Hematopoietic multipotent progenitor cell treated with erythropoietin and hydrocortisone succinate and interleukin-3 and kit ligand, for 6 days (in vitro differentiated cells): ENCODE measurements at regions not wholly inside any gene's neighbourhood (a gene's known extent, or its start where the extent isn't known, plus 50 kb on each side); places are given as distances from the start of the nearest gene placed in this dataset.
"Not testable (repeated sequence)": the region's sequence is repeated elsewhere in the genome, so short reads cannot be mapped to it uniquely, and the experiment has no call there.

Experiments used
- DNase-seq: peaks from one replicate; pipeline ENCODE4 v3.0.0-alpha.2; 2015

DNA sequence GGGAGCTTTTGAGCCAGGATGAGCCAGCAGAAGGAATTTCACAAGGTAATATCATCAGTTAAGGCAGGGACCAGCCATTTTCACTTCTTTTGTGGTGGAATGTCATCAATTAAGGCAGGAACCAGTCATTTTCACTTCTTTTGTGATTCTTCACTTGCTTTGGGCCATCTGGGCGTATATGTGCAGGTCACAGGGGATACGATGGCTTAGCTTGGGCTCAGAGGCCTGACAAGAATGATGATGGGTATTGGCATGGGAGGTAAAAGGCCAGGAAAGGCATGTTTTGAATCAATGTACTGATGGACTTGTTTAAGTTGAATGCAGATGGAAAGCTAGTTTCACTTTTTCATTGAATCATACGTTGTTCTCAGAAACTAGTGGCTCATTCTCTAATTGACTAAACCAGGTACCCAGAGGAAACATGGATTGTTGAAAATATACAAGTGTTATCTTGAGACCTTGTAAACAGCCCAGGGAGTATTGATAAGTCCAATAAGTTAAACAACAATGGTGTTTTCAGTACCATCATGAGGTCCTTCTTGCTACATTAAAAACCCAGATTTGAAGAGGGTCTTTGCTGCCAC lies 1672.5 kb upstream of the DDX18 start:
- DNase-seq = no peak

DNA sequence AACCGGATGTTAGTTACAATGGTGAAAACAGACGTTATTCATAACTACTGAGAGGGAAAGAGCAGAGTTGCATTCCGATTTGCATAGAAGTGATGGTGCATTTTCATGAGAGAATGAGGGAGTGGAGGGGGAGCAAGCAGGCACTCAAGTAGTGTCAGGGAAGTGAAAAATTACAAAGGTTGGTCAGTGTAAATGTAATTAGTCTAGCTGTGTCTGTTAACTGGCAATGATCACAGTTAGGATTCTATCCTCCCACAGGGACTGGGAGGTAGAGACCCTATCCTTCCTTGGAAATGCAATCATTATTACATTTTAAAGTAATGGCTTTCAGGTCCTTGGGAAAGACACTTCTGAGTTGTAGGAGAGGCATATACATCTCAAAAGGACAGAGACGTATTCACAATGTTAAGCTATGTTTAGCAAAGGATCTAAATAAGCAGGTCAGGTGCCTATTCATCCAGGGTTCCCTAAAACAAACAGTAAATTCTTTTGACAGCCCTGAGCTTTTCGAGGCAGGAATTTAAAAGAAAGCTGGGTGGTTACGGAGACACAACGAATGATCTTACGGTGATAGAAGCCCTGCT lies 1671.8 kb upstream of the DDX18 start:
- no peak for DNase-seq

DNA sequence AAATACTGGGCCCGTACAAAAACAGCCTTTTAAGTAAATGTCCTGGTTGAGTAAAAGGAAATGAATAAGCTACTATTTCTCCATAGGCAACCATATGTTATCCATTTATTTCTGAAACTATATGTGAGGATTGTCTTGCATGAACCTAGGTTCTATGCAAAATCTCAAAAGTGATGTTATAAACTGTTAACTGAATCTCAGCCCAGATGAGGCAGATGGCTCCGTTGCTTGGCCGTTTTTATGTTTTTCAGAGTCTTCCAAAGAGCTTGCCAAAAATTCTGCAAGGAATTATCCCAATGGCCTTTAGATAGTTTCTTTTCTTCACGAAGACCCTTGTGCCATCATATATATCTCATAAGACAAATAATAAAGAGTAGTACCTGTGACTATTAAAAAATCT lies 1669.5 kb upstream of the DDX18 start:
- DNase-seq = no peak

DNA sequence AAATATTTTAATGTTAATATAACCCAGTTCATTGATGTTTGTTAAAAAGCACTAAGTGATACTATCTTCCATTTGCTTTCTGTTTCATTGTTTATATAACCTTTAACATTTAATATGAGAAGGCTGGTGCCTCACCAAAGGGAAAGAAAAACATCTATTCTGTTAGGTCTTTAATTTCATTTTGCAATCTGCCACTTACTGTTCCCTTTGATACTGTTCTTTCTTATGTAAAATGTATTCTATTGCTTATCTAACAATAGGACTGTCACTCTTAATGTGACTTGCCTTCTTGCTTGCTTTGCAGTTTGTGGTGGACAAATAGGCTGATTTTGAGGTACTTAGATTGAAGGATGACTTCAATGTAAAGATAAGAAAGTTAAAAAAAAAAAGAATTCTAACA lies 1666.1 kb upstream of the DDX18 start:
- DNase-seq = no peak

DNA sequence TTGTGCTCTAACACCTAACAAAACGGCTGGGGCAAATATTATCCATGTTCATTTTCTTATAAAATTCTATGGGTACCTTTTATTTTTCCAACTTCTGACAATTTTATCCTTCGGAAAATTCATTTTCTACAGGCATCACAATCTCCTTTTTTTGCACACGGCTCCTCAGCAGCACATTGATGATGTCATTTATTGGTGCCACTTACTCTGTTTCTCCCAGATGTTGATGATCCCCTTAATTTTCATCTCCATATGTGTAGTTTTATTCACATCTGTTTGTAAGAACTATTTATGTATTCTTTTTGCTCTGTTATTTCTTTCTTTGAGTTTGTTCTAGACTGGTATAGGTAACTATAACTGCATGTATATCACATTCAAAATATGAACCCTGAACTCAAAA lies 1660.8 kb upstream of the DDX18 start:
- DNase-seq = no peak

DNA sequence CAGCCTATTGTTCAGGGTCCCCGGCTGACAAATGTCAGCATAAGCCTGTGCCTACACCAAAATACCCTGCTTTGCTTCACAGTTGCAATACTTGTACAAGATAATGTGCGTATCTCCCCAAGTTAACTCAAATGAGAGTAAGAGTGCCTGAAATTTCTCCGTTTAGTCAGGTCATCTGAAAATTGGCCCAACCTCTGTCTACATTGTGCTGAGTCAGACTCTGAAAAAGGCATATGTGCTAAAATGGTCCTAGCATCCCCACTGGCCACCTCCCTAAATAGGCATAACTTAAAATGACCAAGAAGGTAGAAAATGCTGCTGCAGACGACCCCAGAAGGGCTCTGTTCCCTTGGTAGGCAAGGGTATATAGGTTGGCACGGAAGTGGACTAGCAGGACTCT lies 1653.8 kb upstream of the DDX18 start:
- no peak for DNase-seq

DNA sequence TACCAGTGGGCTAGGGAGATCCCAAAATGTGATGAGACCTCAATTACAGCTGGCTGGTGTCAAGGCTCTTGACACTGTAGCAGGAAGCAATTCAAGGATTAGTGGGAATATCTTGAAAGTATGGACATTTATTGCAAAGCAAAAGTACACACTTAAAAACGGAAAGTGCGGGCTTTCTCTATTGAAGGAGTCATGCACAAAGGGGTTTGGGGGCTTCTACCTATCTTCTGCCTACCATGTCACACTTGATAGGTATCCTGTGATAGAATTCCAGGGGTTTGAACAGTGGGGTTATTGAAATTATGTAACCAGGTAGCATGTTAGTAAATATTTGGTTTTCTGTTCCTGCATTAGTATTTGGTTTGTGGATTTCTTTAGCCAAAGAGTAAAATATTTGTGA lies 1652.1 kb upstream of the DDX18 start:
- no peak for DNase-seq

DNA sequence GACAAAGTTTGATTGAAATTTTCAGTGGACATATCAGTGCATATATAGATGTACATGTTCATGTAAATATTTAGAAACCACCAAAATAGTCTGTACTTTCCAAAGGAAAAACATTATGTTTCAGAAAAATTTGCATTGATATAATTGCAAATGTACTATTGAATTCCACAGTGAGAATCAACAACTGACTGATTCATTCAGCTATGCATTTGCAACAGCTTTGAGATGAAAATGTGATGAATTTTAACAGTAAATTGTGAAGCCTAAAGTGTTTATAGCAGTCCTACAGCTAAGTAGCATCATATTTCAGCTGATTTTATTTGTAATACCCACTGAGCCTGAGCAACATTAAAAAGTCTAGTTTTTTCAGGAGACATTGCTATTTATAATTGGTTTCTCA lies 1647.4 kb upstream of the DDX18 start:
- DNase-seq = no peak

DNA sequence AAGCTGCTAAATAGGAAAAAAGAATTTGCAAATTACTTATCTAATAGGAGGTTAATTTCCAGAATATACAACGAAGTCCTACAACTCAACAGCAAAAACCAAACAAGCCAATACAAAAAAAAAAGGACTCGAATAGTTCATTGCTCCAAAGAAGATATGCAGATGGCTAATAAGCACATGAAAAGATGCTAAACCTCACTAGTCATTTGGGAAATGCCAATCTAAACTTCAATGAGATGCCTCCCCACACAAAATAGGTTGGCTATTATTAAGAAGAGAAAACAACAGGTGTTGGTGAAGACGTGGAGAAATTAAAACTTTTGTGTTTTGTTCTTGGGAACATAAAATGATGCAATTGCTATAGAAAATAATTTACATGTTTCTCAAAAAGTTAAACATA lies 1634.4 kb upstream of the DDX18 start:
- DNase-seq = no peak

DNA sequence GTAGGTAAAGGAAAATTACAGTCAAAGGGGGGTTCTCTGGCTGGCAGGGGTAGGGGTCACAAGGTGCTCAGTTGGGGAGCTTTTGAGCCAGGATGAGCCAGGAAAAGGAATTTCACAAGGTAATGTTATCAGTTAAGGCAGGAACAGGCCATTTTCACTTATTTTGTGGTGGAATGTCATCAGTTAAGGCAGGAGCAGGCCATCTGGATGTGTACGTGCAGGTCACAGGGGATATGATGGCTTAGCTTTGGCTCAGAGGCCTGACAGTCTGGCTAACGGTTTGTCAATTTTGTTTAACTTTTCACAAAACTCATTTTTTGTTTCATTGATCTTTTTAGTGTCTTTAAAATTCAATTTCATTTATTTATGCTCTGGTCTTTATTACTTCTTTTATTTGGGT lies 1623.8 kb upstream of the DDX18 start:
- not testable (repeated sequence) for DNase-seq

DNA sequence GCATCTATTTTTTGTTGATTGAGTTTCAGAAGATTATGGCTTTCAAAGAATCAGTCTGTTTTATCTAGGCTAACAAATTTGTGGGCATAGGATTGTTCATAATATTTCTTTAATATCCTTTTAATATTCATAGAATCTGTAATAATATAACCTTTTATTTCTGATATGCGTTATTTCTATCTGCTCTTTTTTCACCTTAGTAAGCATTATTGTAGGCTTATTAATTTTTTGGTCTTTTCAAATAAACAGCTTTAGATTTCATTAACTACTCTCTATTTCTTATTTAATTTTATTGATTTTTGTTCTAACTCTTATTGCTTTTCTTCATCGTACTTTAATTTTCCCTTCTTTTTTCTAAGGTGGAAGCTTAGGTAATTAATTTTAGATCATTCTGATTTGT lies 1614.4 kb upstream of the DDX18 start:
- DNase-seq = no peak

DNA sequence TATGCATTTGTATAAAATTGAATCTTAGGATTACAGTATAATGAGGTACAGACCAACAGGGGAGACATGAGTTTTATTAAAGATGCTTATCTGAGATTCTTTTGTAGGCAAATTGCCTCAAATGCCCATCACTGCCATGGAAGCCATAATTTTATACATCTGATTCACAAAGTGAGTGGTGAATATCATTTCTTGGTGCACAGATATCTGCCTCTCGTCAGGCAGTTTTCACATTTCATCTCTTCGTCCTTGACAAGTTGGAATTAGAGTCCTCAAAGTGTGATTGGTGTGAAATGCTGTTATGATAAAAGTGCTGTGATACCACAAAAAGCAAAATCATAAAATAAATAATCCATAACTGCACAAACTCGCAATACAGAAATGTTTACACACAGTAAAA lies 1602.8 kb upstream of the DDX18 start:
- no peak for DNase-seq

DNA sequence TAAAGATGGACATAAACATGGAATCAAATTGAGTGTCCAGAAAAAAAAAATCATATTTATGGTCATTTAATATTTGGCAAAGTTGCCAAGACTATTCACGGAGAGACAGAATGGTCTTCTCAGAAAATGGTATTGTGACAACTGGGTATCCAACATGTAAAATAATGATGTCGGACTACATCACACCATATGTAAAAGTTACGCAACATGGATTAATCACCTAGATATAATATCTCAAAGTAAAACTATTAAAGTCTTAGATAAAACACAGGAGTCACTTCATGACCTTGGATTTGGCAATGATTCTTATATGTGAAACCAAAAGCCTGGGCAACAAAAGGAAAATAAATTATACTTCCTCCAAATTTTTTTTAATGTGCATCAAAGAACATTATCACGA lies 1591.7 kb upstream of the DDX18 start:
- no peak for DNase-seq

DNA sequence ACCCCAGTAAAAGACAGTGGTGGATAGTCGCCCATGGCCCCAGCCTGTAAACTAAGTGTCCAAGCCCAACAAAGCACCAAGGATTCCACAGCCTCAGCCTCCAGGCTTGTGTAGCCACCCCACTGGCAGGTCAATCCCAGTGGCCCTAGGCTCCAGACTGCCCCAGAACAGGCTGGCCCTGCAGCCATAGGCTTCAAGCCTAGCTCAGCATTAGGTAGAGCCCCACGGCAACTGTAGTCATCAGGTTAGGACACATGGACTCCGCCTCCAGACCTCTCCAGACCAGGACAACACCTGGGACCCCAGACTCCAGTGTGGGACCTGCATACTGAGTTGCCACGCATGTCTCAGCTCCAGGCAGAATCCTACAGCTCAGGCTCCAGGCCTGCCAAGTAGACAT lies 1590.6 kb upstream of the DDX18 start:
- DNase-seq = no peak

DNA sequence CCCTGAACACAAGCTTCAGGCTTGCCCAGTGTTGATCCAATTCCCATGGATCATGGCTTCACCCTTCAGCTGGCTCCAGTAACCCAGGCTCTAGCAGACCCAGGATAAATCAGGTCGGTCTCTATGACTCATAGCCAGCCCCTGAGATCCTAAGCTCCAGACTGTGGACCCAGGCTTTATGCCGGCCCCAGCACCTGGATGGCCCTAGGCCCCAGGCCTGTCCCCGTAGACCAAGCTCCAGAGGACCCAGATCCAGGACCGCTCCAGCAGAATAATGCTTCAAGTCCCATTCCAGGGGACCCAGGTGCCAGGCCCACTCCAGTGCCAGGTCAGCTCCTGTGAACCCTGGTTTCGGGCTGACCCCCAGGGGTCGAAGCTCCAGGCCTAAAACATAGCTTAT lies 1589.9 kb upstream of the DDX18 start:
- DNase-seq = no peak

DNA sequence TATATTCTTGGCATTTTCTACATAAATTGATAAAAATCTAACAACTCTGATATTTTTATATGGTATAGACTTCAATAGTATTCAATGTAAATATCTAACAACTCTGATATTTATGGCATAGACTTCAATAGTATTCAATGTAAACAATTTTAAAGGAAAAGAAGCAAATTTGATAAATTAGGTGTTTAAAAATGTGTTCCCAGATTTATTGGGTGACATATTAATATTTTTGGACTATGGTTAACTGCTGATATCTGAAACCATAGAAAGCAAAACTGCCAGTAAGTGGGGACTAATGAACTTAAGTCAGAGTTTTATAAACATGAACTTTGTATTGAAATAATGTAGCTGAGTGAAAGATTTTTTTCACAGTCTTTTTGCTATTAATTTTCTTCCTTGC lies 1576.0 kb upstream of the DDX18 start:
- no peak for DNase-seq

DNA sequence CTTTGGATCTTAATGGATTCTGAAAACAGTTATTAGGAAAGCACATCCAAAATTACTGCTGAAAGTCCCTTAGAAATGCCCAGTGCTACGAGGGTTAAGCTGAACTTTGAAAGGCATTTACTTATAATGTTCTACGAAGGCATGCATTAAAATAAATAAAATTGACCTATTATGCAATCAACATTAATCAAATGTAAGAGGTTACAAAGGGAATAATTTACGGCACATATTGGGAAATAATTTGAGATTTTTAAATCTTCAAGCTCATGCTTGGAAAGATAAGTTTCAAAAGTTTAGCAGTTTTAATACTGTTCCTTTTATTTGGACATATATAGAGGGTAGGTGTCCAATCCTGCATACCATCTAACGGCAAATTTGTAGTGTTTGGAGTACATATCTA lies 1564.1 kb upstream of the DDX18 start:
- DNase-seq = no peak

DNA sequence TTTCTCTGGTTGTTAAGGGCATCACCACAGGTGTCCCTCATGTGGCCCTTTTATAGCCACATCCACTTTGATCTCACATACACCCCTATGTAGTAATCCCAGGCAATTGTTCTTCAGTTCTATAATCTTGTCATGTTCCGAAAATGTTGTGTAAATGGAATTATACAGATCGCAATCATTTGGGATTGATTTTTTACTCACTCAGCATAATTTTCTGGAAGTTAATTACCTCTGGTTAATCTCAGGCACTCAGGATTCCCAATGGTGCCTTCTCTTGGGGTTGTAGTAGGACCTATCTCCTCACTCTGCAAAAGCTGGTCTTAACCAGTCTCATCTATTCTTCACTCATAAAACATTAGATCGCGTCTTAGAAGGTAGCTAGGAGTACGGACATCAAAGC lies 1549.6 kb upstream of the DDX18 start:
- DNase-seq = no peak

DNA sequence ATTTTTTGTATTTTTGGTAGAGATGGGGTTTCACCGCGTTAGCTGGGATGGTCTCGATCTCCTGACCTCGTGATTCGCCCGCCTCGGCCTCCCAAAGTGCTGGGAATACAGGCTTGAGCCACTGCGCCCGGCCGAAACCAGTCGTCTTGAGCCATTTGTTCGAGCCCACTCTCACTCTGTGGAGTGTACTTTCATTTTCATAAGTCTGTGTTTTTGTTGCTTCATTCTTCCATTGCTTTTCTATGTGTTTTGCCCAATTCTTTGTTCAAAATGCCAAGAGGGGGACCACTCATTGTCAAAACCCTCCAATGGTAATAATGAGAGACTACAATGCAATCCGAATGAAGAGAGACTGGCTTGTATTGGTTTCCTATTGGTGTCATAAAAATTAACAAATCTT lies 1545.5 kb upstream of the DDX18 start:
- no peak for DNase-seq

DNA sequence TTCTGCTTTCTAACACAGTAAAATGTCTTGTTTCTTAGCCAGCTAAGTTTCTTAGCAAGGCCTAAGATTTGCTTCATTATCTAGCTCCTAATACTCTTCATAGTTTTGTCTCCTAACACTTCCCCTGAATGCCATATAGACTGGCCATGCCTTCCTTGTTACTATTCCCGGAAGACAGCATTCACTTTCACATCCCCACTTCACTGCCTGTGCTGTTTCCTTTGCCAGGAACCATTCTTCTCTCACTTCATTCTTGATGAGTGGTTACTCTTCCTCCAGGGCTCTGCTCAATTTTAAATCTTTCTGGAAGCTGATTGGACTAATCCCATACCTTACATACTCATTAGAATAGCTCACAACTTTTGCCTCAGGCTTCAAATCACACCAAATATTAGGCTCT lies 1510.2 kb upstream of the DDX18 start:
- no peak for DNase-seq

DNA sequence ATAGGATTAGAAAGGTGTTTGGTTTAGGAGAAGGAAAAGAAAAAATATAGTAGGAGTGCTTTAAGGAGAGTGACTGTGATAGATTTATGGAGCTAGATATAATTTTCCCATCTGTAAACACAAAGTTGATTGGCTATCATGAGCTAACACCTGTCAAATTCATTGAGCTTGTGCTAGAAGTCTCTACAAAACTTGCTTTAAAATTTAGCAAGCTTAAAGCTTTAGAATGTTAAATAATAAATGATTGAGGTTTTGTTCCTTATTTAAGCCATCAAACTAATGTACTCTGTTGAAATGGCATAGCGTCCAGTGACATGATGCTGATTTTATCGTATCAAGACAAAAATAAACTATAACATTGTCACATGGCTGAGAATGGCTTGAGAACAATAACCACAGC lies 1497.4 kb upstream of the DDX18 start:
- DNase-seq = no peak

DNA sequence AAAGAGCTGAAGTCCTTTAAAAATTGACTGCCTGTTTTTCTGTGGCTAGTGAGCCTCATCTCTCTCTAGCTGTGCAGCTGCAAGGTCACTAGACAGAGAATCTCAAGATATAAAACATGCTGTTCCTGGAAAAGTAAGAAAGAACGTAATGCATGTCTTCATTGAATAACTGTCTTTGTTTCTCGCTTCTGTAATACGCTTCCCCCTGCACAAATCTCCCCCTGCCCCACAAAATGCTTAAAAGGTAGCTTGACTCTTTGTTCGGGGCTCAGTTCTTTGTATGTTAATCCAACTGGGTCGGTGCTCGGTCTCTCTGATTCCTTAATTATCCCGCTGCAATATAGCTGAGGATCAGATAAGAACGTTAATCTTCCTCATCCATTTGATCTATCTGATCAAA lies 1495.9 kb upstream of the DDX18 start:
- DNase-seq = not testable (repeated sequence)

DNA sequence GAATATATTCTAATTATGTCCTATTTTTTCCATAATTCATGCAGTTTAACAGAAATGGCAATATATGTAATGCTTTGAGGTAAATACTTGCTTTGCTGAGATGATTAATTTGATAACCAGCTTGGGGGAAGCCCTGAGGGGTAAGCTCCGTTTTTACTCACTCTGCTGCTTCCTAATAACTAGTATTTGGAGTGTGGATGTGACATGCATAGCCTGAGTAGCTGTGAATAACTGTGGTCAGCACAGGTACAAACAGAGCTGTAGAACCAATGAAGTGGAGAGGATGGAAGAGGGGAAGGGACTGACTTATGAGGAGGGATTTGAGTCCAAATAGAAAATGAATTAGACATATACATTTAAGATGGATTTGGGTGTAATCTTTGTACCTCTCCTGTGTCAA lies 1495.5 kb upstream of the DDX18 start:
- no peak for DNase-seq

DNA sequence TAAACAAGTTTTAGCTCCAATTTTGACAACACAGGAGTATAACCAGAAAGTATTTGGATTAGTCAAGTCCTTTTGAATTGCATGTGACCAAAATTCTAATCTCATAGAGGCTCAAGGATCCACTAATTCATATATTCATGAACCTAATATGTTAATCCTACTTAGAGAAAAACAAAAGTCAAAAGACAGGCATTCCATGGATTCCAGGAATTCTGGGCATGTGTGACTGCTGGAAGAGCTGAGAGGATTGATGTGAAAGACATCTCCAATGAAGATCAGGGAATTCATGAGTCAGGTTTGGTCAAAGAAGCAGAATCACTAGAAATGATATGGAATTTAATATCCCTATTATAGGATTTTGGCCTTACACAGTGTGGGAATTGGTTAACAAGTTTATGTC lies 1494.6 kb upstream of the DDX18 start:
- DNase-seq = no peak

DNA sequence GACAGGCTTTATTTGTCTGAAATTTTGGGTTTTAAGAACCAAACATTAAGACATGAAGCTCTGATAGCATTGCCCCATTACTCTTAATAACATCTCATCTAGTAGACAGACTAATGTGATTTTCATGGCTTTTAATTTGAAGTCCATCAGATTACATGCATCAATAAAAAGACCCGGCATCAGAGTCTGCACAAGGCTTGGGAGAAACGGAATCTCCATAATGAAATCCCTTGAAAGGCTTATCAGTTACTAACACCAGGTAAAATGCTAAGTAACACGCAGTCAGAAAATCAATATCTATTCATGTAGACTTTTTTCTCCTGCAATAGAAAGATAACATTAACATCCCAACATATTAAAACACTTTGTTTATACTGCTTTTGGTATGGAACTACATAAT lies 1485.2 kb upstream of the DDX18 start:
- DNase-seq = no peak

DNA sequence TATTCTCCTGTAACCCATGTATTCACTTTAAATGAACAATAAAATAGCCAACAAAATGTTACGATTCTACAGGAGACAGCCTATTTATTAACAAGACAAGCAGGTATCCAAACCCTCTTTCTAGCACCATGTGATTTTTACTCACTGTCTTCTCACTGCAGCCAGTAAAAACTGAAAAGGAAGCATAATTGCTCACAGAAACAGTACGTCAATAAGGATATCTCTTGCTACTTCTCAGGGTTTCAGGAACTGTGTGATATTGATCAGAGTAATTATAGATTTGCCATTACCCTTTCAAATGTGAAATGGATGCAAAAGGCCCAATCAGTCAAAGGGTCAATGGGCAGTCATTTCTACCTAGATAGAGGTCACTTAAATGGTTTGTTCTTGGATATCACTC lies 1473.8 kb upstream of the DDX18 start:
- DNase-seq = no peak
